Liver (tissue), 3 donors: ENCODE measurements at regions not wholly inside any gene's neighbourhood (a gene's known extent, or its start where the extent isn't known, plus 50 kb on each side); places are given as distances from the start of the nearest gene placed in this dataset.

Experiments
- EGR1 ChIP-seq, 2 donors: IDR thresholded peaks; 2 replicates each; pipeline ENCODE4 v1.6.1; 2016 to 2018; ENCODE audit warnings: antibody characterized with exemption in 2 of 2, low read depth in 2 of 2
- TF ChIP-seq, protein P1 (sequence below): fragments of 150-350 bp; IDR thresholded peaks from 2 replicates; pipeline ENCODE4 v1.5.1; 2017; ENCODE audit warnings: improper control_type of control experiment, low read depth, low read length; ENCODE audit not compliant: missing input control
- donor health status: healthy.
- donor health status: healthy.

DNA sequence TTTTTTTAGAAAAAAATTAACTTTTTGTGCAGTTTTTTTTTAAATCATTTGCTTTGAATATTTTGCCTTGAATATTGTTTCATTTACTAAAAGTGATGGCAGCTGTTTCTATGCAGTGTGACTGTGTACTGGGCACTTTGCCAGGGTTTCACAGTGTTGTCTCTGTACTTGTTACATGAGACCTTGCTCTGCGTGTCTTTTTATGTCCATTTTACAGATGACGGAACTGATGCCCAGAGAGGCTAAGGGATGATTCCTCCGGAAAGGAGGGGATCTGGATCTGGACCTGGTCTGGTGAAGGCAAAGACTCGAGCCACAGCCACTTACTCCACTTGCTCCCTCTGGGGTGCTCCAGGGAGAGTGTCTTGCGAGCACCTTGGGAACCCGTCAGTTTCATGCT lies 124.8 kb upstream of the PTCH1 start:
- TF ChIP-seq EGR1 (IDR thresholded peaks at IDR 0.05; ENCODE audit: low read depth in 2 of 2), result no peak
- TF ChIP-seq, protein P1, sequence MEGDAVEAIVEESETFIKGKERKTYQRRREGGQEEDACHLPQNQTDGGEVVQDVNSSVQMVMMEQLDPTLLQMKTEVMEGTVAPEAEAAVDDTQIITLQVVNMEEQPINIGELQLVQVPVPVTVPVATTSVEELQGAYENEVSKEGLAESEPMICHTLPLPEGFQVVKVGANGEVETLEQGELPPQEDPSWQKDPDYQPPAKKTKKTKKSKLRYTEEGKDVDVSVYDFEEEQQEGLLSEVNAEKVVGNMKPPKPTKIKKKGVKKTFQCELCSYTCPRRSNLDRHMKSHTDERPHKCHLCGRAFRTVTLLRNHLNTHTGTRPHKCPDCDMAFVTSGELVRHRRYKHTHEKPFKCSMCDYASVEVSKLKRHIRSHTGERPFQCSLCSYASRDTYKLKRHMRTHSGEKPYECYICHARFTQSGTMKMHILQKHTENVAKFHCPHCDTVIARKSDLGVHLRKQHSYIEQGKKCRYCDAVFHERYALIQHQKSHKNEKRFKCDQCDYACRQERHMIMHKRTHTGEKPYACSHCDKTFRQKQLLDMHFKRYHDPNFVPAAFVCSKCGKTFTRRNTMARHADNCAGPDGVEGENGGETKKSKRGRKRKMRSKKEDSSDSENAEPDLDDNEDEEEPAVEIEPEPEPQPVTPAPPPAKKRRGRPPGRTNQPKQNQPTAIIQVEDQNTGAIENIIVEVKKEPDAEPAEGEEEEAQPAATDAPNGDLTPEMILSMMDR, result no peak
